Liver (tissue), 8 donors: ENCODE measurements at regions not wholly inside any gene's neighbourhood (a gene's known extent, or its start where the extent isn't known, plus 50 kb on each side); places are given as distances from the start of the nearest gene placed in this dataset.
A peak's percentile ranks its signal among the peaks of the same experiment; 100 is the strongest.

Source experiments
- DNase-seq: peaks from one replicate; pipeline ENCODE4 v3.0.0-alpha.2; 2017; ENCODE audit warnings: low spot score
- H3K27ac ChIP-seq, 2 donors: one replicate each; pipeline ENCODE4 v1.7.0; 2013; ENCODE audit warnings: inconsistent platforms in 2 of 2, low read length in 2 of 2, control low read depth in 1 of 2, low read depth in 1 of 2, mild to moderate bottlenecking in 1 of 2
- H3K27me3 ChIP-seq, 4 donors: one replicate each; pipeline versions ENCODE4 v1.6.1 to v1.7.0; 2013; ENCODE audit warnings: low read length in 3 of 4, inconsistent platforms in 1 of 4, mild to moderate bottlenecking in 1 of 4, moderate library complexity in 1 of 4; ENCODE audit not compliant: control insufficient read depth in 4 of 4, insufficient read depth in 4 of 4
- H3K36me3 ChIP-seq, 4 donors: one replicate each; pipeline versions ENCODE4 v1.6.1 to v1.7.0; 2013; ENCODE audit warnings: low read length in 3 of 4, mild to moderate bottlenecking in 3 of 4, low read depth in 1 of 4, moderate library complexity in 1 of 4; ENCODE audit not compliant: control insufficient read depth in 4 of 4, insufficient read depth in 3 of 4
- H3K4me1 ChIP-seq, 4 donors: one replicate each; pipeline versions ENCODE4 v1.6.1 to v1.7.0; 2013; ENCODE audit warnings: low read length in 3 of 4, mild to moderate bottlenecking in 3 of 4, moderate library complexity in 1 of 4; ENCODE audit not compliant: control insufficient read depth in 4 of 4, insufficient read depth in 4 of 4
- H3K4me3 ChIP-seq, 3 donors: one replicate each; pipeline versions ENCODE4 v1.6.1 to v1.7.0; 2013; ENCODE audit warnings: low read length in 3 of 3, control low read depth in 1 of 3, low read depth in 1 of 3, mild to moderate bottlenecking in 1 of 3
- H3K9ac ChIP-seq, 2 donors: one replicate each; pipeline ENCODE4 v1.7.0; 2013; ENCODE audit warnings: low read length in 2 of 2, mild to moderate bottlenecking in 2 of 2, moderate library complexity in 2 of 2, control low read depth in 1 of 2, low read depth in 1 of 2
- H3K9me3 ChIP-seq, 4 donors: one replicate each; pipeline versions ENCODE4 v1.6.1 to v1.7.0; 2013; ENCODE audit warnings: low read length in 3 of 4; ENCODE audit not compliant: control insufficient read depth in 4 of 4
- ATF3 ChIP-seq: IDR thresholded peaks from 2 replicates; pipeline ENCODE4 v1.6.1; 2016; ENCODE audit warnings: antibody characterized with exemption
- CTCF ChIP-seq: fragments of 150-350 bp; IDR thresholded peaks from 2 replicates; pipeline ENCODE4 v1.5.1; 2017; ENCODE audit warnings: improper control_type of control experiment, low read depth, low read length; ENCODE audit not compliant: missing input control
- EGR1 ChIP-seq, 2 donors: IDR thresholded peaks; 2 replicates each; pipeline ENCODE4 v1.6.1; 2016 to 2018; ENCODE audit warnings: antibody characterized with exemption in 2 of 2, low read depth in 2 of 2
- FOXA1 ChIP-seq: IDR thresholded peaks from 2 replicates; pipeline ENCODE4 v1.6.1; 2016; ENCODE audit warnings: antibody characterized with exemption
- FOXA2 ChIP-seq: IDR thresholded peaks from 2 replicates; pipeline ENCODE4 v1.6.1; 2016; ENCODE audit warnings: antibody characterized with exemption
- GABPA ChIP-seq, 2 donors: IDR thresholded peaks in 1 of 2; conservative IDR thresholded peaks in 1 of 2; 2 replicates each; pipeline ENCODE4 v1.6.1; 2016; ENCODE audit warnings: antibody characterized with exemption in 2 of 2, mild to moderate bottlenecking in 1 of 2, moderate library complexity in 1 of 2
- HNF4A ChIP-seq, 2 donors: conservative IDR thresholded peaks; 2 replicates each; pipeline ENCODE4 v1.6.1; 2016; ENCODE audit warnings: antibody characterized with exemption in 2 of 2, mild to moderate bottlenecking in 2 of 2
- HNF4G ChIP-seq: IDR thresholded peaks from 2 replicates; pipeline ENCODE4 v1.6.1; 2016; ENCODE audit warnings: antibody characterized with exemption
- JUND ChIP-seq, 2 donors: IDR thresholded peaks; 2 replicates each; pipeline ENCODE4 v1.6.1; 2016; ENCODE audit warnings: antibody characterized with exemption in 2 of 2
- NR2F2 ChIP-seq: IDR thresholded peaks from 2 replicates; pipeline ENCODE4 v1.6.1; 2016; ENCODE audit warnings: antibody characterized with exemption
- RAD21 ChIP-seq, 2 donors: IDR thresholded peaks; 2 replicates each; pipeline ENCODE4 v1.6.1; 2016; ENCODE audit warnings: antibody characterized with exemption in 2 of 2, mild to moderate bottlenecking in 2 of 2
- RXRA ChIP-seq, 2 donors: IDR thresholded peaks; 2 replicates each; pipeline ENCODE4 v1.6.1; 2017 to 2018; ENCODE audit warnings: antibody characterized with exemption in 2 of 2, mild to moderate bottlenecking in 1 of 2
- SP1 ChIP-seq: IDR thresholded peaks from 2 replicates; pipeline ENCODE4 v1.6.1; 2018; ENCODE audit warnings: antibody characterized with exemption, mild to moderate bottlenecking
- TAF1 ChIP-seq: conservative IDR thresholded peaks from 2 replicates; pipeline ENCODE4 v1.6.1; 2016; ENCODE audit warnings: antibody characterized with exemption, mild to moderate bottlenecking
- YY1 ChIP-seq: IDR thresholded peaks from 2 replicates; pipeline ENCODE4 v1.6.1; 2016; ENCODE audit warnings: antibody characterized with exemption, mild to moderate bottlenecking
- WGBS: extraction: QIAGEN DNeasy Blood & Tissue Kit; methylation state at CpG from one replicate; pipeline ENCODE4 v1.1.7; 2013; 5-methylcytosine and 5-hydroxymethylcytosine counted together
- TF ChIP-seq, protein P1 (sequence below): IDR thresholded peaks from 2 replicates; pipeline ENCODE4 v1.6.1; 2016; ENCODE audit warnings: antibody characterized with exemption
- TF ChIP-seq, protein P2 (sequence below): IDR thresholded peaks from 2 replicates; pipeline ENCODE4 v1.6.1; 2016; ENCODE audit warnings: antibody characterized with exemption, mild to moderate bottlenecking
- TF ChIP-seq, protein P3 (sequence below): IDR thresholded peaks from 2 replicates; pipeline ENCODE4 v1.6.1; 2016; ENCODE audit warnings: antibody characterized with exemption
- donor health status: healthy.
- donor health status: healthy.
- donor health status: healthy.
- donor health status: healthy.
- donor health status: healthy.

DNA sequence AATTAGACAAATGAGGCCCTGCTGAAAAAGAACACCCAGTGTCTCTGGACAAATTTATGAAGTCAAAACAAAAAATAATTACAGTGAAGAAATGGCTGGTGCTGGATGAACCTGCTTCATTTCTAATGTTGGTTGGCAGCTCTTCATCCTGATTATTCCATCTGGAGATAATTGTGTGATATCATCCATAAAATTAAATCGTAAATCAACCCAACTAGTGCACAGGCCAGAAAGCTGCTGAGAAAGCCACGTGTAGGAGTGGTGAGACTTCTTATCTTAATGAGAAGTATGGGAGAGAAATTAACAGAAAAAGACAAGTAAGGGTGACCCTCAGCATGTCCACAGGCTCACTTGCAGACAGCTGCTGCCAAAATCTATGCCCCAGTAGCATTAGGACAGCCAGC is 465.2 kb upstream of the TGFBR2 start:
- TF ChIP-seq, protein P1, sequence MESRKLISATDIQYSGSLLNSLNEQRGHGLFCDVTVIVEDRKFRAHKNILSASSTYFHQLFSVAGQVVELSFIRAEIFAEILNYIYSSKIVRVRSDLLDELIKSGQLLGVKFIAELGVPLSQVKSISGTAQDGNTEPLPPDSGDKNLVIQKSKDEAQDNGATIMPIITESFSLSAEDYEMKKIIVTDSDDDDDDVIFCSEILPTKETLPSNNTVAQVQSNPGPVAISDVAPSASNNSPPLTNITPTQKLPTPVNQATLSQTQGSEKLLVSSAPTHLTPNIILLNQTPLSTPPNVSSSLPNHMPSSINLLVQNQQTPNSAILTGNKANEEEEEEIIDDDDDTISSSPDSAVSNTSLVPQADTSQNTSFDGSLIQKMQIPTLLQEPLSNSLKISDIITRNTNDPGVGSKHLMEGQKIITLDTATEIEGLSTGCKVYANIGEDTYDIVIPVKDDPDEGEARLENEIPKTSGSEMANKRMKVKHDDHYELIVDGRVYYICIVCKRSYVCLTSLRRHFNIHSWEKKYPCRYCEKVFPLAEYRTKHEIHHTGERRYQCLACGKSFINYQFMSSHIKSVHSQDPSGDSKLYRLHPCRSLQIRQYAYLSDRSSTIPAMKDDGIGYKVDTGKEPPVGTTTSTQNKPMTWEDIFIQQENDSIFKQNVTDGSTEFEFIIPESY = no peak
- TF ChIP-seq EGR1 (IDR thresholded peaks at IDR 0.05; ENCODE audit: low read depth in 2 of 2) (no peak), CTCF (no peak), GABPA (IDR thresholded peaks at IDR 0.05 in 1 of 2, conservative IDR thresholded peaks at IDR 0.05 in 1 of 2) (no peak), JUND (IDR thresholded peaks at IDR 0.05) (no peak), SP1 (no peak), RAD21 (IDR thresholded peaks at IDR 0.05) (no peak), TAF1 (no peak), ATF3 (no peak), FOXA1 (no peak), NR2F2 (no peak), YY1 (no peak), FOXA2 (no peak), HNF4G (no peak), RXRA (IDR thresholded peaks at IDR 0.05) (no peak)
- TF ChIP-seq, protein P2, sequence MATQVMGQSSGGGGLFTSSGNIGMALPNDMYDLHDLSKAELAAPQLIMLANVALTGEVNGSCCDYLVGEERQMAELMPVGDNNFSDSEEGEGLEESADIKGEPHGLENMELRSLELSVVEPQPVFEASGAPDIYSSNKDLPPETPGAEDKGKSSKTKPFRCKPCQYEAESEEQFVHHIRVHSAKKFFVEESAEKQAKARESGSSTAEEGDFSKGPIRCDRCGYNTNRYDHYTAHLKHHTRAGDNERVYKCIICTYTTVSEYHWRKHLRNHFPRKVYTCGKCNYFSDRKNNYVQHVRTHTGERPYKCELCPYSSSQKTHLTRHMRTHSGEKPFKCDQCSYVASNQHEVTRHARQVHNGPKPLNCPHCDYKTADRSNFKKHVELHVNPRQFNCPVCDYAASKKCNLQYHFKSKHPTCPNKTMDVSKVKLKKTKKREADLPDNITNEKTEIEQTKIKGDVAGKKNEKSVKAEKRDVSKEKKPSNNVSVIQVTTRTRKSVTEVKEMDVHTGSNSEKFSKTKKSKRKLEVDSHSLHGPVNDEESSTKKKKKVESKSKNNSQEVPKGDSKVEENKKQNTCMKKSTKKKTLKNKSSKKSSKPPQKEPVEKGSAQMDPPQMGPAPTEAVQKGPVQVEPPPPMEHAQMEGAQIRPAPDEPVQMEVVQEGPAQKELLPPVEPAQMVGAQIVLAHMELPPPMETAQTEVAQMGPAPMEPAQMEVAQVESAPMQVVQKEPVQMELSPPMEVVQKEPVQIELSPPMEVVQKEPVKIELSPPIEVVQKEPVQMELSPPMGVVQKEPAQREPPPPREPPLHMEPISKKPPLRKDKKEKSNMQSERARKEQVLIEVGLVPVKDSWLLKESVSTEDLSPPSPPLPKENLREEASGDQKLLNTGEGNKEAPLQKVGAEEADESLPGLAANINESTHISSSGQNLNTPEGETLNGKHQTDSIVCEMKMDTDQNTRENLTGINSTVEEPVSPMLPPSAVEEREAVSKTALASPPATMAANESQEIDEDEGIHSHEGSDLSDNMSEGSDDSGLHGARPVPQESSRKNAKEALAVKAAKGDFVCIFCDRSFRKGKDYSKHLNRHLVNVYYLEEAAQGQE = no peak
- TF ChIP-seq, protein P3, sequence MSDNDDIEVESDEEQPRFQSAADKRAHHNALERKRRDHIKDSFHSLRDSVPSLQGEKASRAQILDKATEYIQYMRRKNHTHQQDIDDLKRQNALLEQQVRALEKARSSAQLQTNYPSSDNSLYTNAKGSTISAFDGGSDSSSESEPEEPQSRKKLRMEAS = no peak
- no peaks in the 10 kb centered on the region for H3K9me3 ChIP-seq
- H3K4me1 ChIP-seq = peaks cover 0 to 1% (median 0%) of the 10 kb centered on the region in 4 donors
- 72% methylated on average over 2 of the region's 2 CpGs for WGBS
- no peak overlapping the region for H3K4me3 ChIP-seq
- H3K36me3 ChIP-seq = no peaks in the 10 kb centered on the region
- H3K9ac ChIP-seq = no peak overlapping the region
- no peaks in the 10 kb centered on the region for H3K27me3 ChIP-seq
- H3K27ac ChIP-seq = no peak overlapping the region
- DNase-seq = no peak

DNA sequence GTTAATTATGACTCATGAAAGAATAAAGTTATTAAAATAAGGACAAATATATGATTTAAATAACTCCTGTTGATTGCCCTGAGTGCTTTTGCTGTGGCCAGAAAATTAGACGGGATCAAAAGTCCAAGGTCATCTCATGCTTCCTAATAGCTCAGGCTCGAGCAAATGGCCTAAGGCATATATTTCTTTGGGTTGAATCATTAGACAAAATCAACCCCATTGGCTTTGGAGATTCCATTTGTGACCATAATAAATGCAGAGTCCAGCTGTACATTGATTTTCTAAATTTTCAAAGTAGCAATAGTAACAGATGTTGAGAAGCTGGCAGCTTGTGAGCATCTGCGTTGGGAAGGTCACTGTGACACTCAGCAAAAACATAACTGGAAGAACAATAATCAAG is 464.5 kb upstream of the TGFBR2 start:
- H3K27ac ChIP-seq = no peak overlapping the region
- H3K9me3 ChIP-seq = no peaks in the 10 kb centered on the region
- H3K9ac ChIP-seq = no peak overlapping the region
- no peaks in the 10 kb centered on the region for H3K27me3 ChIP-seq
- H3K36me3 ChIP-seq = no peaks in the 10 kb centered on the region
- DNase-seq = no peak
- H3K4me1 ChIP-seq = peaks cover 0 to 1% (median 0%) of the 10 kb centered on the region in 4 donors
- WGBS = 70% methylated on average over 3 of the region's 3 CpGs
- H3K4me3 ChIP-seq = no peak overlapping the region
- TF ChIP-seq, protein P3 = no peak
- peak in 1 of 2 donors; percentile 22 for TF ChIP-seq HNF4A (conservative IDR thresholded peaks at IDR 0.05)
- no peak for TF ChIP-seq GABPA (IDR thresholded peaks at IDR 0.05 in 1 of 2, conservative IDR thresholded peaks at IDR 0.05 in 1 of 2)
